ENCODE measurements at regions not wholly inside any gene's neighbourhood (a gene's known extent, or its start where the extent isn't known, plus 50 kb on each side); places are given as distances from the start of the nearest gene placed in this dataset.

DNA sequence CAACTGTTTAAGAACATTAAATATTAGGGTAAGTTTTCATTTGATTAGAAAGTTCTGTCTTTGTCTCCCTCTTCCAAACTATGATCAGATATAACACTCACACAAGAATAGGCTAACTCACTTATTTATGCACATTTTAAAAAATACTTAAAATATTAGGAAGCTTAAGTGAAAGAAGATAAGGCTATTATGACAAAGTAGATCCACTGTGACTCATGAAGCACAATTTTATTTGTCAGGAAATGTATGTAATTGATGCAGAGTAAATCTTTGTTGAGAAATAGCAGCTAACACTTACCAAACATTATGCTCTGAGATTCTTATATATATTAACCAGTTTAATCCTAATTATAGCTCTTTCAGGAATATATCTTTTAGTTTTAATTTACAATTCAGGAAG lies 560.6 kb downstream of the CSNK1G3 start:
- no peak for DNase-seq (ENCODE audit: low read depth, low spot score)

- no peak for DNase-seq (ENCODE audit: low read depth, low spot score)
These were observed 559.1 kb downstream of the CSNK1G3 start for GRCh38 chr5:124071039-124071438.

DNA sequence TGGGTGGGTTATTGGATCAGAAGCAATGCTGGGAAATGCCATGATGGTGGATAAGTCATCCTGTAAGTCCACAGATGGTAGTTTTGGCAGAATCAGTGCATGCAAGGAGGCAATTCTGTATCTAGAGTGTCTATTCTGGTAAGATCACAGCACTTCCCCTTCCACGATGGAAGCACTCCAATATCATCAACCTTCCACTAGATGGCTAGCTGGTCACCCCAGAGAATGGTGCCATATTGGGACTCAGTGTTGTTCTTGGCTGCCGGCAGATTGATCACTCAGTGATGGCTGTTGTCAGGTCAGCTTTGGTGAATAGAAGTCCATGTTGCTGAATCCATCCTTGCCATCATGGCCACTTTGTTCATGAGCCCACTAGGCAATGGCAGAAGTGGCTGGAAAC lies 553.5 kb downstream of the CSNK1G3 start:
- no peak for DNase-seq (ENCODE audit: low read depth, low spot score)

- DNase-seq (ENCODE audit: low read depth, low spot score), result no peak
These were observed 553.0 kb downstream of the CSNK1G3 start for GRCh38 chr5:124064956-124065355.

DNA sequence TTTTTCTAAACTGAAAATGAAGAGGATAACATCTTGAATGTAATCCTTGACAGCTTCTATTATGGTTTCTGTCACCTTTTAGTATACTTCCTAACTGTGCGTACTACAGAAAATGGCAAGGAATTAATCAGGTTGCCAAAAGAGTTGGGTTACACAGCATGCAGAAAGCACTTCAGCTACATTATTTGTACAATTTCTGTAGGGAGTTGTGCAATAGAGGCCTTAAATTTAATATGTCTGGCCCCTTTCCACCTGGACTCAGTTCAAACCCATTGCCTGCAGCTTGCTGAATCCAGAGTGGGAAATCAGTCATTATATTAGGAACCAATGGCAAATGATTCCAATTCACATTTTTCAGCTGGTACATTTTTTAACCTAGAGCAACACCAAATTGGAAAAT lies 549.7 kb downstream of the CSNK1G3 start:
- peak; percentile 63 for DNase-seq (ENCODE audit: low read depth, low spot score)

- no peak for DNase-seq (ENCODE audit: low read depth, low spot score)
These were observed 549.1 kb downstream of the CSNK1G3 start for GRCh38 chr5:124061068-124061430.

DNA sequence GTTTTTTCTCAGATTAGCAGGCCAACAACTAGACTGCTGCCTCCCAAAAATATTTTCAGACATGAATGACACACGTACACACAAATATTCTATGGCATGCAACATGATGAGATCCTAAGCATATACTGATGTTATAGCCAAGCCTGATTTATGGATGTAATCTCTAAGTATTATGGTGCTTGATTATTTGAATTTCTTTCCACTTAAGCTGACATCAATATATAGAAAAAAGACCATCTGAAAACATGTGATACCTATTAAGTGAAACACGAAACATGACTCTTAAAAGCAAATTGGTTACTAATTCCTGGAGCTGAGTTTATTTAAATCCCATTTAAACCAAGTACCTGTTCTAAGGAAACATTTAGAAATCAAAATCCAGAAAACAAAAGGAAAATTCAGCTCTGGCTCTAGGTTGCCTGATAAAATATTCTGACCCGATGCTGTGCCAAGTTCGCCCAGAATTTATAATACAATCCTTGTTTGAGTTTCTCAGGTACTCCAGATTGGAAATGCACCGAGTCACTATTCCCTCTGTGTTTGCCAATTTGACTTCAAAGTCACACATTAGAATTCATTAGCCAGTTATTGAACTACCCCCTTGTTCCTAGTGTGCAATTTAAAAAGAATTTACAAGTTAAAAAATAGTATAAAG lies 548.6 kb downstream of the CSNK1G3 start:
- DNase-seq (ENCODE audit: low read depth, low spot score), result no peak

DNA sequence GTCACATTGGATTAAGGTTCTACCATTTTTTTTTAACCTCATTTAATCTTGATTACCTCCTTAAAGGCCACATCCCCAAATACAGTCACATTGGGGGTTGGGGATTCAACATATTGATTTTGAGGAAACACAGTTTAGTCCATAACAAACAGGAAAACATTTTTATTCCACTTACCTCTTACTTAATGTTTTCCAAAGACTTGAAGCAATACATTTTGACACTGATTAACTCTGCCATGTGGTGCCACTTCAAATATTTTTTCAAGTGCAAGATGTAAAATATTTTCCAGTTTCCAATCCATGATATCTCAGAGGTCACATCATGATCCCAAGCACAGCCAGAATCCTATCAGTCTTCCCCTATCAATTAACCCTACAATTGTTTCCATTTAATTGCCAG lies 548.0 kb downstream of the CSNK1G3 start:
- no peak for DNase-seq (ENCODE audit: low read depth, low spot score)

DNA sequence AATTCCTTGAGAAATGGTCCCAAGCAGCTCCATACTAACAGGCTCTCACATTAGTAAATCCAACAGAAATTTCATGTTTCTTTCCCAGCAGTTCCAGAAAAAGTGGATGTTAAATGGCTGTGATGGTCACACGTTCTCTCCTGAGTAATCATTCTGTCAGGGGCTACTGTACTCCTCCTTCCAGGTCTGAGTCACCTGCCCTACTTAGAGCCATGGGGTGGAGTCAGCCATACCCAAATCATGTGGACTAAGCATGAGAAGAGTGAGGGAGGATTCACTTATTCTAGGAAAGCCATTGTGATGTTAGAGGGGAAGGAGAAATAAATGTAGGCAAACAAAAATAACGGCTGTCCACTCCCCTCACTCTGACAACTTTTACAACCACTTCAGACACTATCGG lies 547.2 kb downstream of the CSNK1G3 start:
- DNase-seq (ENCODE audit: low read depth, low spot score), result no peak

- no peak for DNase-seq (ENCODE audit: low read depth, low spot score)
These were observed 545.8 kb downstream of the CSNK1G3 start for GRCh38 chr5:124057724-124058231.

GRCh38 chr5:124056991-124057723 lies 545.2 kb downstream of the CSNK1G3 start:
- no peak for DNase-seq (ENCODE audit: low read depth, low spot score)

- no peak for DNase-seq (ENCODE audit: low read depth, low spot score)
These were observed 544.5 kb downstream of the CSNK1G3 start for GRCh38 chr5:124056326-124056990.

DNA sequence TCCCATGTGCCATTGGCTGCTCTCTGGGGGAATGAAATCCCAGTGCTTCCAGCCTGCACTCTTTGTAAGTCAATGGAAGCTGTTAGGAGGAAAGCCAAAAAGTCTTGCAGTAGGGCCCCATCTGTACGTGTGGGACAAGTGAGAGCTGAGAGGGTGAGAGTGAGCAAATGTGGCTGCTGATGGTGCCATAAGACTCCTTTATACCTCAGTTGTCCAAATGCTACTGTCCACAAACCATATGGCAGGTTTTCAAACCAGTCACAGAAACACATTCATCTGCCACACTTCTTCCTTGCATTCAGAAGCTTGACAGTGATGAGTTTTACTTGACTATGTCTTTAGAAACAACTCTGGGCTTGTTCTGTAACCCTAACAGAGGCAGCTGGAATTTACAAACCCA lies 543.8 kb downstream of the CSNK1G3 start:
- no peak for DNase-seq (ENCODE audit: low read depth, low spot score)

DNA sequence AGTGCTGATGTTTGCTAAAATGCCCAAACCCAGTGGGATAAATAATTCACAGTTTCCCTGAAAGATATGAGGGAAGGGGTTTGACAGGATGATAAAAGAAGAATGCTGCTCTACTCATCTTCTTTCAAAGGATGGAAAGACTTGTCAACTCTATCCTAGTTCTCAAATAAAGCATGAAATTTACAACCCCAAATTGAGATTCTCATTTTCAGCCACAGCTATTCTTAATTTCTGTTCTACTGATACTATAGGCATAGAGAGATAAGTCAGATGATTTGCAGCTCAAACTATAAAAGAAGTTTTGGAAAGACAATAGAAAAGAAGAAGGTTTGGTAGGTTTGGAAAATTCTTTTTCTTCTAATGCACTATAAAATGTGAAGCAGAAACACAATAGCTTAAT lies 542.6 kb downstream of the CSNK1G3 start:
- no peak for DNase-seq (ENCODE audit: low read depth, low spot score)

DNA sequence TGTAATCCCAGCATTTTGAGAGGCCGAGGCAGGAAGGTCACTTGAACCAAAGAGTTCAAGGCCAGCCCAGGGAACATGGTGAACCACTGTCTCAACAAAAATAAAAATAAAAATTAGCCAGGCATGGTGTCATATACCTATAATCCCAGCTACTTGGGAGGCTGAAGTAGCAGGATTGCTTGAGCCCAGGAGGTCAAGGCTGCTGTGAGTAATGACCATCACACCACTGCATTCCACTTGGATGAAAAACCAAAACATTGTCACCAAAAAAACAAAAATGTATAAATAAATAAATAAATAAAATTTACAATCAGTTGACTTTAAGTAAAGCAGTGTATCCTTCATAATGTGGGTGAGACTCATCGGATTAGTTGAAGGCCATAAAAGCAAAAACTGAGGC lies 541.4 kb downstream of the CSNK1G3 start:
- no peak for DNase-seq (ENCODE audit: low read depth, low spot score)

GRCh38 chr5:124052201-124052600 lies 540.2 kb downstream of the CSNK1G3 start:
- no peak for DNase-seq (ENCODE audit: low read depth, low spot score)

GRCh38 chr5:124050120-124050770 lies 538.3 kb downstream of the CSNK1G3 start:
- no peak for DNase-seq (ENCODE audit: low read depth, low spot score)

- DNase-seq (ENCODE audit: low read depth, low spot score), result no peak
These were observed 533.4 kb downstream of the CSNK1G3 start for GRCh38 chr5:124045412-124045811.

DNA sequence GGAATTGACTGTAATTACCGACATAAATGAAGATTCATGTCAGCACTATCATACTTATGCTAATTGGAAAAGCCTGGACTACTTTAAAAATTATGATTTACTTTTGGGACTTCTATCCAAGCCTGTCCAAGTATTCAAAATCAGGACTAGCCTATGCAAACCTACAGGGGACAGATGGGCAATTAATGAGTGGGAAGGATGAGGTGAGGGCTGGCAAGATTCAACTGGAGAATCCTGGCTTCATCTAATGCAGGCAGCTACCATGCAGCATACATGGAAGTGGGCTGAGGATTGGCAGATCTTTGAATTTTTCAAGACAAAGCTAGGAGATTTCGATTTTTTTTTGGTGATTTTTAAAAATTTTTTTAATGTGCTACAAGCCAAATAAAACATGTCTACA lies 532.6 kb downstream of the CSNK1G3 start:
- DNase-seq (ENCODE audit: low read depth, low spot score), result no peak

- no peak for DNase-seq (ENCODE audit: low read depth, low spot score)
These were observed 531.5 kb downstream of the CSNK1G3 start for GRCh38 chr5:124043456-124043855.

- peak; percentile 47 for DNase-seq (ENCODE audit: low read depth, low spot score)
These were observed 528.8 kb downstream of the CSNK1G3 start for GRCh38 chr5:124040799-124041198.

GRCh38 chr5:124039410-124039809 lies 527.4 kb downstream of the CSNK1G3 start:
- DNase-seq (ENCODE audit: low read depth, low spot score), result no peak

Measured in smooth muscle cell of the brain vasculature (primary cell).